Keratinocyte (primary cell): ENCODE measurements at regions not wholly inside any gene's neighbourhood (a gene's known extent, or its start where the extent isn't known, plus 50 kb on each side); places are given as distances from the start of the nearest gene placed in this dataset.

Experiments used
- EZH2 ChIP-seq: IDR thresholded peaks from one replicate; pipeline ENCODE4 v1.6.1; 2012; ENCODE audit warnings: inconsistent platforms, mild to moderate bottlenecking, low read length, moderate library complexity
- TF ChIP-seq, protein P1 (sequence below), 3 experiments: IDR thresholded peaks in 1 of 3; conservative IDR thresholded peaks in 1 of 3; optimal IDR thresholded peaks in 1 of 3; 2 replicates in 2 of 3; 3 replicates in 1 of 3; pipeline versions ENCODE3 to v1.5.1; 2011; ENCODE audit warnings: low read length in 3 of 3, mild to moderate bottlenecking in 3 of 3, moderate library complexity in 2 of 3, control low read depth in 1 of 3, inconsistent platforms in 1 of 3; ENCODE audit not compliant: insufficient read depth in 2 of 3; ENCODE audit errors: extremely low read depth in 1 of 3

DNA sequence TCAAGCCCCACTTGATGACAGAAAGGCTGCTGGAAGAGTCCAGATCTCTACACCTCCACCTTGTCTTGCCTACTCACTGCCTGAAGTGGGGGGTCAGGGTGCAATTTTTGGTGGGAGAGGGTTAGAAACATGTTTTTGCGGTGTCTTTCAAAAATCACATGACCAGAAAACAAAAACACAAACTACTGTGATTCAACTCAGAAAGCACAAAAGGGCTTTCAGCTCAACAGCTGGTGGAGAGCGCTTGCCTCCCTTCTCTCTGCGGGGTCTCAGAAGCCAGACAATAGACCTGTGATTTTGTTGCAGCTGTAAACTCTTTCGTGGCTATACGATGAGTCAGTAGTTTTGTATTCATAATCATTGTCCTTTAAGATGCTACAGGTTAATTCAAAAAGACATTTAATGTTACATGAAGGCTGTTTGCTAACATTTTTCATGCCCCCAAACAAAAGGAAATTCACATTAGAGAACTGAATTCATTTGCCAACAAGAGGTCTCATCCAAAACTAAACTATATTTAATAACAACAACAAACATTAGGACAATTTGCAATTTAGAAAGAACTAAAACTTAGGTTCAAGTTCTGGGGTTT lies 172.6 kb upstream of the RAI14 start:
- TF ChIP-seq, protein P1, sequence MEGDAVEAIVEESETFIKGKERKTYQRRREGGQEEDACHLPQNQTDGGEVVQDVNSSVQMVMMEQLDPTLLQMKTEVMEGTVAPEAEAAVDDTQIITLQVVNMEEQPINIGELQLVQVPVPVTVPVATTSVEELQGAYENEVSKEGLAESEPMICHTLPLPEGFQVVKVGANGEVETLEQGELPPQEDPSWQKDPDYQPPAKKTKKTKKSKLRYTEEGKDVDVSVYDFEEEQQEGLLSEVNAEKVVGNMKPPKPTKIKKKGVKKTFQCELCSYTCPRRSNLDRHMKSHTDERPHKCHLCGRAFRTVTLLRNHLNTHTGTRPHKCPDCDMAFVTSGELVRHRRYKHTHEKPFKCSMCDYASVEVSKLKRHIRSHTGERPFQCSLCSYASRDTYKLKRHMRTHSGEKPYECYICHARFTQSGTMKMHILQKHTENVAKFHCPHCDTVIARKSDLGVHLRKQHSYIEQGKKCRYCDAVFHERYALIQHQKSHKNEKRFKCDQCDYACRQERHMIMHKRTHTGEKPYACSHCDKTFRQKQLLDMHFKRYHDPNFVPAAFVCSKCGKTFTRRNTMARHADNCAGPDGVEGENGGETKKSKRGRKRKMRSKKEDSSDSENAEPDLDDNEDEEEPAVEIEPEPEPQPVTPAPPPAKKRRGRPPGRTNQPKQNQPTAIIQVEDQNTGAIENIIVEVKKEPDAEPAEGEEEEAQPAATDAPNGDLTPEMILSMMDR (optimal IDR thresholded peaks at IDR 0.05 in 1 of 3, IDR thresholded peaks at IDR 0.05 in 1 of 3, conservative IDR thresholded peaks at IDR 0.05 in 1 of 3; ENCODE audit: extremely low read depth in 1 of 3, insufficient read depth in 2 of 3, low read length in 3 of 3), result no peak
- no peak for TF ChIP-seq EZH2
